Liver (tissue), 8 donors: ENCODE measurements at regions not wholly inside any gene's neighbourhood (a gene's known extent, or its start where the extent isn't known, plus 50 kb on each side); places are given as distances from the start of the nearest gene placed in this dataset.
A peak's percentile ranks its signal among the peaks of the same experiment; 100 is the strongest.

Experiments
- DNase-seq: peaks from one replicate; pipeline ENCODE4 v3.0.0-alpha.2; 2017; ENCODE audit warnings: low spot score
- H3K27ac ChIP-seq, 2 donors: one replicate each; pipeline ENCODE4 v1.7.0; 2013; ENCODE audit warnings: inconsistent platforms in 2 of 2, low read length in 2 of 2, control low read depth in 1 of 2, low read depth in 1 of 2, mild to moderate bottlenecking in 1 of 2
- H3K27me3 ChIP-seq, 4 donors: one replicate each; pipeline versions ENCODE4 v1.6.1 to v1.7.0; 2013; ENCODE audit warnings: low read length in 3 of 4, inconsistent platforms in 1 of 4, mild to moderate bottlenecking in 1 of 4, moderate library complexity in 1 of 4; ENCODE audit not compliant: control insufficient read depth in 4 of 4, insufficient read depth in 4 of 4
- H3K36me3 ChIP-seq, 4 donors: one replicate each; pipeline versions ENCODE4 v1.6.1 to v1.7.0; 2013; ENCODE audit warnings: low read length in 3 of 4, mild to moderate bottlenecking in 3 of 4, low read depth in 1 of 4, moderate library complexity in 1 of 4; ENCODE audit not compliant: control insufficient read depth in 4 of 4, insufficient read depth in 3 of 4
- H3K4me1 ChIP-seq, 4 donors: one replicate each; pipeline versions ENCODE4 v1.6.1 to v1.7.0; 2013; ENCODE audit warnings: low read length in 3 of 4, mild to moderate bottlenecking in 3 of 4, moderate library complexity in 1 of 4; ENCODE audit not compliant: control insufficient read depth in 4 of 4, insufficient read depth in 4 of 4
- H3K4me3 ChIP-seq, 3 donors: one replicate each; pipeline versions ENCODE4 v1.6.1 to v1.7.0; 2013; ENCODE audit warnings: low read length in 3 of 3, control low read depth in 1 of 3, low read depth in 1 of 3, mild to moderate bottlenecking in 1 of 3
- H3K9ac ChIP-seq, 2 donors: one replicate each; pipeline ENCODE4 v1.7.0; 2013; ENCODE audit warnings: low read length in 2 of 2, mild to moderate bottlenecking in 2 of 2, moderate library complexity in 2 of 2, control low read depth in 1 of 2, low read depth in 1 of 2
- H3K9me3 ChIP-seq, 4 donors: one replicate each; pipeline versions ENCODE4 v1.6.1 to v1.7.0; 2013; ENCODE audit warnings: low read length in 3 of 4; ENCODE audit not compliant: control insufficient read depth in 4 of 4
- EGR1 ChIP-seq, 2 donors: IDR thresholded peaks; 2 replicates each; pipeline ENCODE4 v1.6.1; 2016 to 2018; ENCODE audit warnings: antibody characterized with exemption in 2 of 2, low read depth in 2 of 2
- FOXA1 ChIP-seq: IDR thresholded peaks from 2 replicates; pipeline ENCODE4 v1.6.1; 2016; ENCODE audit warnings: antibody characterized with exemption
- FOXA2 ChIP-seq: IDR thresholded peaks from 2 replicates; pipeline ENCODE4 v1.6.1; 2016; ENCODE audit warnings: antibody characterized with exemption
- GABPA ChIP-seq, 2 donors: IDR thresholded peaks in 1 of 2; conservative IDR thresholded peaks in 1 of 2; 2 replicates each; pipeline ENCODE4 v1.6.1; 2016; ENCODE audit warnings: antibody characterized with exemption in 2 of 2, mild to moderate bottlenecking in 1 of 2, moderate library complexity in 1 of 2
- NR2F2 ChIP-seq: IDR thresholded peaks from 2 replicates; pipeline ENCODE4 v1.6.1; 2016; ENCODE audit warnings: antibody characterized with exemption
- RAD21 ChIP-seq, 2 donors: IDR thresholded peaks; 2 replicates each; pipeline ENCODE4 v1.6.1; 2016; ENCODE audit warnings: antibody characterized with exemption in 2 of 2, mild to moderate bottlenecking in 2 of 2
- YY1 ChIP-seq: IDR thresholded peaks from 2 replicates; pipeline ENCODE4 v1.6.1; 2016; ENCODE audit warnings: antibody characterized with exemption, mild to moderate bottlenecking
- WGBS: extraction: QIAGEN DNeasy Blood & Tissue Kit; methylation state at CpG from one replicate; pipeline ENCODE4 v1.1.7; 2013; 5-methylcytosine and 5-hydroxymethylcytosine counted together
- TF ChIP-seq, protein P1 (sequence below): IDR thresholded peaks from 2 replicates; pipeline ENCODE4 v1.6.1; 2016; ENCODE audit warnings: antibody characterized with exemption
- TF ChIP-seq, protein P2 (sequence below): fragments of 150-350 bp; IDR thresholded peaks from 2 replicates; pipeline ENCODE4 v1.5.1; 2017; ENCODE audit warnings: improper control_type of control experiment, low read depth, low read length; ENCODE audit not compliant: missing input control
- donor health status: healthy.
- donor health status: healthy.
- donor health status: healthy.
- donor health status: healthy.
- donor health status: healthy.

DNA sequence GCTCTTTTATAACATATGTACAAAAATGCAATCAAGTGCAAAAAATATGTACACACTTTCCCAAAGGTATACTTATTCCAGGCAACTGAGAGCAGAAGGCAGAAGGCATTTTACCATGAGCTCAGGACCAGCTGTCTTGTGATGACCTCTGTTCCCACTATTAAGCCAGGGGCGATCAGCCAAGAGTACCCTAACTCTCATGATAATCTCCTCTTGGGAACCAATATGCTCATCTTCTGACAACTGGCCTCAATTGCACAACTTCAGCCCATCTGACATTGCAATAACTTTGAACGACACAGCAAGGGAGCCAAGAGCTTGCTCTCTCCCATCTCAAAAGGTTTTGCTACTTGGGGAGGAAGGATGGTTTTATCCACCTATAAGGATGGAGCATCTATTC, 471.9 kb downstream of the HS3ST3B1 start:
- H3K9me3 ChIP-seq = peaks cover 0 to 2% (median 0%) of the 10 kb centered on the region in 4 donors
- no peak for TF ChIP-seq FOXA2
- no peak overlapping the region for H3K27ac ChIP-seq
- H3K36me3 ChIP-seq = no peaks in the 10 kb centered on the region
- no peaks in the 10 kb centered on the region for H3K4me1 ChIP-seq
- H3K27me3 ChIP-seq = no peaks in the 10 kb centered on the region
- WGBS = 64% methylated on average over 2 of the region's 2 CpGs
- DNase-seq = no peak
- H3K4me3 ChIP-seq = no peak overlapping the region
- H3K9ac ChIP-seq = no peak overlapping the region

DNA sequence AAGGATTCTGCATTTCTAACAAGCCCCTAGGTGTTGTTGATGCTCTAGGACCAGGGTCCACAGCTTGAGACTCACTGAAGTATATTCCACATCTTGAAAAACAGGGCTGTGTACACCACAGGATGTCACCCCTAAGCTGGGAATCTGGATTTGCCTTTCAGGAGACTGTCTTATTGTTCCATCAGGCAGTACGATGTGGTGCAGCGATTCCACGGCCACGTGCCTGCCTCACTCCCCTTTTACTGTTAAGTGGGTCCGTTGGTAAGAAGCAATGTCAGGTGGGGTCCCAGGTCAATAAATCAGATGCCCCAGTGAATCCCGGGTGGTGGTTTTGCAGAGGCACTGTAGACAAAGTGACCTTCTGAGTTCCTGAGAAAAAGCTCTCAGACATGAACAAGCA, 470.7 kb downstream of the HS3ST3B1 start:
- no peaks in the 10 kb centered on the region for H3K36me3 ChIP-seq
- 88% methylated on average over 6 of the region's 6 CpGs for WGBS
- no peak overlapping the region for H3K27ac ChIP-seq
- TF ChIP-seq FOXA1 (no peak), FOXA2 (no peak), NR2F2 (no peak), RAD21 (IDR thresholded peaks at IDR 0.05) (no peak)
- TF ChIP-seq, protein P1, sequence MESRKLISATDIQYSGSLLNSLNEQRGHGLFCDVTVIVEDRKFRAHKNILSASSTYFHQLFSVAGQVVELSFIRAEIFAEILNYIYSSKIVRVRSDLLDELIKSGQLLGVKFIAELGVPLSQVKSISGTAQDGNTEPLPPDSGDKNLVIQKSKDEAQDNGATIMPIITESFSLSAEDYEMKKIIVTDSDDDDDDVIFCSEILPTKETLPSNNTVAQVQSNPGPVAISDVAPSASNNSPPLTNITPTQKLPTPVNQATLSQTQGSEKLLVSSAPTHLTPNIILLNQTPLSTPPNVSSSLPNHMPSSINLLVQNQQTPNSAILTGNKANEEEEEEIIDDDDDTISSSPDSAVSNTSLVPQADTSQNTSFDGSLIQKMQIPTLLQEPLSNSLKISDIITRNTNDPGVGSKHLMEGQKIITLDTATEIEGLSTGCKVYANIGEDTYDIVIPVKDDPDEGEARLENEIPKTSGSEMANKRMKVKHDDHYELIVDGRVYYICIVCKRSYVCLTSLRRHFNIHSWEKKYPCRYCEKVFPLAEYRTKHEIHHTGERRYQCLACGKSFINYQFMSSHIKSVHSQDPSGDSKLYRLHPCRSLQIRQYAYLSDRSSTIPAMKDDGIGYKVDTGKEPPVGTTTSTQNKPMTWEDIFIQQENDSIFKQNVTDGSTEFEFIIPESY = no peak
- peaks cover 0 to 2% (median 0%) of the 10 kb centered on the region in 4 donors for H3K9me3 ChIP-seq
- DNase-seq = no peak
- H3K4me3 ChIP-seq = no peak overlapping the region
- no peaks in the 10 kb centered on the region for H3K4me1 ChIP-seq
- no peaks in the 10 kb centered on the region for H3K27me3 ChIP-seq
- H3K9ac ChIP-seq = no peak overlapping the region

DNA sequence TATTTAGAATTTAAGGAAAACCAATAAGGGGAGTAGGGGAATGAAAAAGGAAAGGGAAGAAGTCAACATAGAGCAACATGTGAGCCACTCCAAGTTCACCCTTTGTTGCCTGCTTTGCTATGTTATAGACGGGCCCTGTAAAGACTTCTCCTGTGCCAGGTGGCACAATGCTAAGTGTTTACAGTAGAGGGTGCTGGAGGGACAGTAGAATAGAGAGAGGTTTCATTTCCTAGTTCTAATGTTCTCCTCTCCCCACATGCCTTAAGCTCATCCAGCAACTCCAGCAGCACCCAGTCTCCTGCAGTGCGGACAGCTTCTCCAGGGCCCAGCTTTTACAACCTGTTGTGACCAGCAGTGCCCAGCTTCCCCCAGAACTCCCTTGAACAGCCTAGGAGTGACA, 468.0 kb downstream of the HS3ST3B1 start:
- Histone ChIP-seq H3K4me1 (no peaks in the 10 kb centered on the region), H3K27me3 (no peaks in the 10 kb centered on the region), H3K9ac (no peak overlapping the region), H3K36me3 (no peaks in the 10 kb centered on the region), H3K27ac (no peak overlapping the region), H3K4me3 (no peak overlapping the region), H3K9me3 (peaks cover 0 to 2% (median 0%) of the 10 kb centered on the region in 4 donors)
- DNase-seq = no peak
- no peak for TF ChIP-seq YY1
- TF ChIP-seq, protein P2, sequence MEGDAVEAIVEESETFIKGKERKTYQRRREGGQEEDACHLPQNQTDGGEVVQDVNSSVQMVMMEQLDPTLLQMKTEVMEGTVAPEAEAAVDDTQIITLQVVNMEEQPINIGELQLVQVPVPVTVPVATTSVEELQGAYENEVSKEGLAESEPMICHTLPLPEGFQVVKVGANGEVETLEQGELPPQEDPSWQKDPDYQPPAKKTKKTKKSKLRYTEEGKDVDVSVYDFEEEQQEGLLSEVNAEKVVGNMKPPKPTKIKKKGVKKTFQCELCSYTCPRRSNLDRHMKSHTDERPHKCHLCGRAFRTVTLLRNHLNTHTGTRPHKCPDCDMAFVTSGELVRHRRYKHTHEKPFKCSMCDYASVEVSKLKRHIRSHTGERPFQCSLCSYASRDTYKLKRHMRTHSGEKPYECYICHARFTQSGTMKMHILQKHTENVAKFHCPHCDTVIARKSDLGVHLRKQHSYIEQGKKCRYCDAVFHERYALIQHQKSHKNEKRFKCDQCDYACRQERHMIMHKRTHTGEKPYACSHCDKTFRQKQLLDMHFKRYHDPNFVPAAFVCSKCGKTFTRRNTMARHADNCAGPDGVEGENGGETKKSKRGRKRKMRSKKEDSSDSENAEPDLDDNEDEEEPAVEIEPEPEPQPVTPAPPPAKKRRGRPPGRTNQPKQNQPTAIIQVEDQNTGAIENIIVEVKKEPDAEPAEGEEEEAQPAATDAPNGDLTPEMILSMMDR = peak; percentile 5
- WGBS = 93% methylated on average over 2 of the region's 2 CpGs

DNA sequence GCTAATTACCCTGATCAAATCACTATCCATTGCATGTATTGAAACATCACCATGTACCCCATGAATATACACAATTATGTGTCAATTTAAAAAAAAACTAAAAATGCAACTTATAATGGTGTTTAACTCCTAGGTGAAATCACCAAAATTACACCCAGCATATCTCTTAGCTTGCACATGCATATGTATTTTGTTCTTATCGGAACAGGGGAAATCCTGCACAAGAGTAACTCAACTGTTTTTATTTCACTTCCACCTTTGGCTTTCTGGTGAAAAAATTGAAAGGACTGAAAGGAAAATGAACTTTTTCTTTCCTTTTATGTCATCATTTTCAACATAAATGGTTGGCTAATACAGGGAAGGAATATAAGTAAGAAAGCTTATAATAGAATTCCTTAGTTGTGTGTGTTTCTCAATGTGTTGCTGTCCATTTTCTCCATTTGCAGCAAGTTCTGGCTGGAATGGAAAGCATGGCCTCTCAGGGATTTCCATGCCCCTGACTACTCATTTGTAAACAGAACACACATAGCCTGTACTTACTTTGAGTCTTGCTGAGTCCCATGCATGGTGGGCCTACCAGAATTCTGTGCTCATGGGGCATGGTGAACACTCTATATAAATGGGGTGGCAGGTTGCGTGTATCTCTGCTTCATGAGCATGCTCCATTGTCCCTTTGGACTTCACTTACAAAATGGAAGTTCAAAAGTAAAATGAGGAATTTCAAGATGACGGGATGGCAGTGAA, 462.0 kb downstream of the HS3ST3B1 start:
- no peak for DNase-seq
- no peak overlapping the region for H3K4me3 ChIP-seq
- no peak for TF ChIP-seq YY1
- TF ChIP-seq EGR1 (IDR thresholded peaks at IDR 0.05; ENCODE audit: low read depth in 2 of 2) = no peak
- no peak for TF ChIP-seq GABPA (IDR thresholded peaks at IDR 0.05 in 1 of 2, conservative IDR thresholded peaks at IDR 0.05 in 1 of 2)
- TF ChIP-seq, protein P1 = no peak
- H3K36me3 ChIP-seq = no peaks in the 10 kb centered on the region
- H3K27me3 ChIP-seq = no peaks in the 10 kb centered on the region
- peaks cover 6 to 29% (median 14%) of the 10 kb centered on the region in 4 donors for H3K4me1 ChIP-seq
- WGBS = 90% methylated on average over 3 of the region's 3 CpGs
- H3K9ac ChIP-seq = no peak overlapping the region
- H3K9me3 ChIP-seq = no peaks in the 10 kb centered on the region
- H3K27ac ChIP-seq = no peak overlapping the region
